ENCODE measurements at regions not wholly inside any gene's neighbourhood (a gene's known extent, or its start where the extent isn't known, plus 50 kb on each side); places are given as distances from the start of the nearest gene placed in this dataset.
"Not testable (repeated sequence)": the region's sequence is repeated elsewhere in the genome, so short reads cannot be mapped to it uniquely, and the experiment has no call there.

- Mint-ChIP-seq H3K36me3 (no peaks in the 10 kb centered on the region), H3K27me3 (peaks cover 2% of the 10 kb centered on the region), H3K4me3 (no peak overlapping the region), H3K9me3 (no peaks in the 10 kb centered on the region), H3K4me1 (no peaks in the 10 kb centered on the region), H3K27ac (no peak overlapping the region)
- DNase-seq (no peak), ATAC-seq (ENCODE audit: low read depth) (no peak)
- POLR2A ChIA-PET, result no interaction called here
These were observed 133.2 kb upstream of the MDFIC start for GRCh38 chr7:114788706-114789105.

- ATAC-seq (ENCODE audit: low read depth), result no peak
- no peaks in the 10 kb centered on the region for H3K9me3 Mint-ChIP-seq
- H3K4me1 Mint-ChIP-seq, result no peaks in the 10 kb centered on the region
- POLR2A ChIA-PET, result no interaction called here
- H3K27ac Mint-ChIP-seq, result no peak overlapping the region
- DNase-seq, result no peak
- H3K36me3 Mint-ChIP-seq, result no peaks in the 10 kb centered on the region
- H3K27me3 Mint-ChIP-seq, result peaks cover 2% of the 10 kb centered on the region
- no peak overlapping the region for H3K4me3 Mint-ChIP-seq
These were observed 132.7 kb upstream of the MDFIC start for GRCh38 chr7:114789161-114789560.

GRCh38 chr7:114789871-114790311 lies 132.0 kb upstream of the MDFIC start:
- Mint-ChIP-seq H3K4me1 (no peaks in the 10 kb centered on the region), H3K27ac (no peak overlapping the region), H3K4me3 (no peak overlapping the region), H3K36me3 (no peaks in the 10 kb centered on the region), H3K27me3 (peaks cover 2% of the 10 kb centered on the region), H3K9me3 (no peaks in the 10 kb centered on the region)
- POLR2A ChIA-PET, result no interaction called here
- DNase-seq, result no peak
- ATAC-seq (ENCODE audit: low read depth), result no peak

GRCh38 chr7:114790521-114790920 lies 131.4 kb upstream of the MDFIC start:
- Mint-ChIP-seq H3K4me1 (no peaks in the 10 kb centered on the region), H3K4me3 (no peak overlapping the region), H3K36me3 (no peaks in the 10 kb centered on the region), H3K27me3 (peaks cover 2% of the 10 kb centered on the region), H3K27ac (no peak overlapping the region), H3K9me3 (no peaks in the 10 kb centered on the region)
- no peak for ATAC-seq (ENCODE audit: low read depth)
- POLR2A ChIA-PET, result no interaction called here
- DNase-seq, result no peak

GRCh38 chr7:114791771-114792170 lies 130.1 kb upstream of the MDFIC start:
- H3K4me1 Mint-ChIP-seq, result no peaks in the 10 kb centered on the region
- no peak overlapping the region for H3K27ac Mint-ChIP-seq
- peaks cover 2% of the 10 kb centered on the region for H3K27me3 Mint-ChIP-seq
- ATAC-seq (ENCODE audit: low read depth), result no peak
- no peaks in the 10 kb centered on the region for H3K9me3 Mint-ChIP-seq
- no peak overlapping the region for H3K4me3 Mint-ChIP-seq
- no peaks in the 10 kb centered on the region for H3K36me3 Mint-ChIP-seq
- DNase-seq, result no peak
- POLR2A ChIA-PET, result no interaction called here

GRCh38 chr7:114793155-114793845 lies 128.6 kb upstream of the MDFIC start:
- DNase-seq (no peak), ATAC-seq (ENCODE audit: low read depth) (no peak)
- no peak overlapping the region for H3K27ac Mint-ChIP-seq
- H3K27me3 Mint-ChIP-seq, result peaks cover 2% of the 10 kb centered on the region
- no peaks in the 10 kb centered on the region for H3K9me3 Mint-ChIP-seq
- H3K4me3 Mint-ChIP-seq, result no peak overlapping the region
- POLR2A ChIA-PET, result no interaction called here
- no peaks in the 10 kb centered on the region for H3K4me1 Mint-ChIP-seq
- no peaks in the 10 kb centered on the region for H3K36me3 Mint-ChIP-seq

GRCh38 chr7:114795475-114795874 lies 126.4 kb upstream of the MDFIC start:
- H3K36me3 Mint-ChIP-seq, result no peaks in the 10 kb centered on the region
- ATAC-seq (ENCODE audit: low read depth), result no peak
- no peaks in the 10 kb centered on the region for H3K9me3 Mint-ChIP-seq
- DNase-seq, result no peak
- no peaks in the 10 kb centered on the region for H3K4me1 Mint-ChIP-seq
- H3K27ac Mint-ChIP-seq, result no peak overlapping the region
- no peak overlapping the region for H3K4me3 Mint-ChIP-seq
- POLR2A ChIA-PET, result no interaction called here
- H3K27me3 Mint-ChIP-seq, result no peaks in the 10 kb centered on the region

GRCh38 chr7:114799628-114800028 lies 122.3 kb upstream of the MDFIC start:
- H3K4me1 Mint-ChIP-seq, result no peaks in the 10 kb centered on the region
- H3K4me3 Mint-ChIP-seq, result no peak overlapping the region
- ATAC-seq (ENCODE audit: low read depth) (no peak), DNase-seq (no peak)
- no peaks in the 10 kb centered on the region for H3K9me3 Mint-ChIP-seq
- H3K27ac Mint-ChIP-seq, result no peak overlapping the region
- POLR2A ChIA-PET, result no interaction called here
- no peaks in the 10 kb centered on the region for H3K36me3 Mint-ChIP-seq
- H3K27me3 Mint-ChIP-seq, result no peaks in the 10 kb centered on the region

GRCh38 chr7:114802632-114803031 lies 119.3 kb upstream of the MDFIC start:
- POLR2A ChIA-PET, result no interaction called here
- ATAC-seq (ENCODE audit: low read depth), result no peak
- Mint-ChIP-seq H3K4me1 (no peaks in the 10 kb centered on the region), H3K9me3 (no peaks in the 10 kb centered on the region), H3K4me3 (no peak overlapping the region), H3K27ac (no peak overlapping the region), H3K27me3 (no peaks in the 10 kb centered on the region), H3K36me3 (no peaks in the 10 kb centered on the region)
- DNase-seq, result no peak

- Mint-ChIP-seq H3K9me3 (no peaks in the 10 kb centered on the region), H3K4me1 (no peaks in the 10 kb centered on the region), H3K36me3 (no peaks in the 10 kb centered on the region), H3K4me3 (no peak overlapping the region), H3K27ac (no peak overlapping the region), H3K27me3 (peaks cover 6% of the 10 kb centered on the region)
- ATAC-seq (ENCODE audit: low read depth), result no peak
- DNase-seq, result no peak
- POLR2A ChIA-PET, result no interaction called here
These were observed 115.2 kb upstream of the MDFIC start for GRCh38 chr7:114806590-114807162.

GRCh38 chr7:114812570-114812969 lies 109.3 kb upstream of the MDFIC start:
- Mint-ChIP-seq H3K4me3 (no peak overlapping the region), H3K27me3 (peaks cover 6% of the 10 kb centered on the region), H3K4me1 (peaks cover 2% of the 10 kb centered on the region), H3K27ac (no peak overlapping the region), H3K9me3 (peaks cover 2% of the 10 kb centered on the region), H3K36me3 (no peaks in the 10 kb centered on the region)
- POLR2A ChIA-PET, result no interaction called here
- no peak for ATAC-seq (ENCODE audit: low read depth)
- no peak for DNase-seq

GRCh38 chr7:114813624-114814023 lies 108.3 kb upstream of the MDFIC start:
- no peak overlapping the region for H3K4me3 Mint-ChIP-seq
- POLR2A ChIA-PET, result no interaction called here
- peaks cover 2% of the 10 kb centered on the region for H3K4me1 Mint-ChIP-seq
- H3K27me3 Mint-ChIP-seq, result peaks cover 6% of the 10 kb centered on the region
- DNase-seq, result no peak
- H3K27ac Mint-ChIP-seq, result no peak overlapping the region
- ATAC-seq (ENCODE audit: low read depth), result no peak
- peaks cover 2% of the 10 kb centered on the region for H3K9me3 Mint-ChIP-seq
- no peaks in the 10 kb centered on the region for H3K36me3 Mint-ChIP-seq

- H3K4me3 Mint-ChIP-seq; H3K27me3 Mint-ChIP-seq; ATAC-seq (ENCODE audit: low read depth); POLR2A ChIA-PET; DNase-seq; H3K36me3 Mint-ChIP-seq; H3K27ac Mint-ChIP-seq; H3K9me3 Mint-ChIP-seq; H3K4me1 Mint-ChIP-seq: not testable (repeated sequence)
These were observed 104.9 kb upstream of the MDFIC start for GRCh38 chr7:114817036-114817435.

GRCh38 chr7:114818501-114818900 lies 103.4 kb upstream of the MDFIC start:
- H3K36me3 Mint-ChIP-seq, result no peaks in the 10 kb centered on the region
- H3K27ac Mint-ChIP-seq, result no peak overlapping the region
- POLR2A ChIA-PET, result no interaction called here
- peaks cover 2% of the 10 kb centered on the region for H3K27me3 Mint-ChIP-seq
- no peaks in the 10 kb centered on the region for H3K4me1 Mint-ChIP-seq
- H3K4me3 Mint-ChIP-seq, result no peak overlapping the region
- peaks cover 2% of the 10 kb centered on the region for H3K9me3 Mint-ChIP-seq
- DNase-seq (no peak), ATAC-seq (ENCODE audit: low read depth) (no peak)

Data from activated naive CD8-positive, alpha-beta T cell treated with anti-CD3 and anti-CD28 coated beads, Interleukin-2, amount 10 ng/mL, durations not matched to agents 7 days and 5 days (primary cell).